ENCODE measurements at regions not wholly inside any gene's neighbourhood (a gene's known extent, or its start where the extent isn't known, plus 50 kb on each side); places are given as distances from the start of the nearest gene placed in this dataset.
"Not testable (repeated sequence)": the region's sequence is repeated elsewhere in the genome, so short reads cannot be mapped to it uniquely, and the experiment has no call there.

GRCh38 chr7:11274074-11274473 is 300.4 kb downstream of the PHF14 start:
- Histone ChIP-seq H3K4me1 (no peaks in the 10 kb centered on the region), H3K4me3 (no peak overlapping the region), H3K36me3 (no peaks in the 10 kb centered on the region), H3K27ac (replicated peaks in 1 of 4) (no peak overlapping the region), H3K27me3 (no peaks in the 10 kb centered on the region), H3K9me3 (no peaks in the 10 kb centered on the region)
- no peak for DNase-seq (ENCODE audit: extremely low spot score)
- no peak for TF ChIP-seq POLR2A (IDR thresholded peaks at IDR 0.05; ENCODE audit: low read depth)
- TF ChIP-seq POLR2AphosphoS5 (IDR thresholded peaks at IDR 0.05): no peak
- no peak for TF ChIP-seq EP300 (IDR thresholded peaks at IDR 0.05)
- TF ChIP-seq CTCF (IDR thresholded peaks at IDR 0.05): no peak
- 72% methylated on average over 2 of the region's 2 CpGs for WGBS
- intact Hi-C loops (cut with DNase I): no loop called here

- DNase-seq (ENCODE audit: extremely low spot score): no peak
- Histone ChIP-seq H3K9me3 (no peaks in the 10 kb centered on the region), H3K36me3 (no peaks in the 10 kb centered on the region), H3K27ac (replicated peaks in 1 of 4) (no peak overlapping the region), H3K27me3 (no peaks in the 10 kb centered on the region), H3K4me1 (no peaks in the 10 kb centered on the region), H3K4me3 (no peak overlapping the region)
- intact Hi-C loops (cut with DNase I): no loop called here
- TF ChIP-seq POLR2AphosphoS5 (IDR thresholded peaks at IDR 0.05) (no peak), CTCF (IDR thresholded peaks at IDR 0.05) (no peak), EP300 (IDR thresholded peaks at IDR 0.05) (no peak)
- WGBS: 77% methylated on average over 2 of the region's 2 CpGs
These were observed 308.3 kb downstream of the PHF14 start for GRCh38 chr7:11281953-11282352.

GRCh38 chr7:11283584-11283983 is 309.9 kb downstream of the PHF14 start:
- H3K27me3 ChIP-seq; H3K36me3 ChIP-seq; H3K9me3 ChIP-seq; DNase-seq (ENCODE audit: extremely low spot score); H3K4me3 ChIP-seq; intact Hi-C loops (cut with DNase I); H3K27ac ChIP-seq (replicated peaks in 1 of 4); H3K4me1 ChIP-seq: not testable (repeated sequence)
- 94% methylated on average over 3 of the region's 3 CpGs for WGBS

- WGBS: 56% methylated on average over 3 of the region's 3 CpGs
- Histone ChIP-seq H3K27me3 (no peaks in the 10 kb centered on the region), H3K4me1 (no peaks in the 10 kb centered on the region), H3K36me3 (no peaks in the 10 kb centered on the region), H3K4me3 (no peak overlapping the region), H3K9me3 (no peaks in the 10 kb centered on the region), H3K27ac (replicated peaks in 1 of 4) (no peak overlapping the region)
- DNase-seq (ENCODE audit: extremely low spot score): no peak
- TF ChIP-seq CTCF (IDR thresholded peaks at IDR 0.05): no peak
- TF ChIP-seq POLR2AphosphoS5 (IDR thresholded peaks at IDR 0.05): no peak
- TF ChIP-seq POLR2A (IDR thresholded peaks at IDR 0.05; ENCODE audit: low read depth): no peak
- TF ChIP-seq EP300 (IDR thresholded peaks at IDR 0.05): no peak
- intact Hi-C loops (cut with DNase I): no loop called here
These were observed 317.2 kb downstream of the PHF14 start for GRCh38 chr7:11290863-11291262.

- intact Hi-C loops (cut with DNase I): no loop called here
- DNase-seq (ENCODE audit: extremely low spot score): no peak
- H3K36me3 ChIP-seq: no peaks in the 10 kb centered on the region
- H3K9me3 ChIP-seq: no peaks in the 10 kb centered on the region
- H3K4me1 ChIP-seq: no peaks in the 10 kb centered on the region
- no peak overlapping the region for H3K4me3 ChIP-seq
- H3K27me3 ChIP-seq: no peaks in the 10 kb centered on the region
- WGBS: 79% methylated on average over 2 of the region's 2 CpGs
- H3K27ac ChIP-seq (replicated peaks in 1 of 4): no peak overlapping the region
- no peak for TF ChIP-seq CTCF (IDR thresholded peaks at IDR 0.05)
- no peak for TF ChIP-seq EP300 (IDR thresholded peaks at IDR 0.05)
- no peak for TF ChIP-seq POLR2AphosphoS5 (IDR thresholded peaks at IDR 0.05)
- no peak for TF ChIP-seq POLR2A (IDR thresholded peaks at IDR 0.05; ENCODE audit: low read depth)
These were observed 320.5 kb downstream of the PHF14 start for GRCh38 chr7:11294218-11294617.

All from esophagus muscularis mucosa (tissue), 4 donors.